IgD-negative memory B cell (primary cell): ENCODE measurements at regions not wholly inside any gene's neighbourhood (a gene's known extent, or its start where the extent isn't known, plus 50 kb on each side); places are given as distances from the start of the nearest gene placed in this dataset.

Experiments used
- H3K27ac Mint-ChIP-seq, 3 donors: one replicate each; pipeline ENCODE4 v1.8.0; 2020 to 2022; ENCODE audit warnings: mild to moderate bottlenecking in 3 of 3, mixed read lengths in 3 of 3, moderate library complexity in 1 of 3
- H3K27me3 Mint-ChIP-seq: one replicate; pipeline ENCODE4 v1.8.0; 2021; ENCODE audit warnings: mixed read lengths
- H3K36me3 Mint-ChIP-seq: one replicate; pipeline ENCODE4 v1.8.0; 2020; ENCODE audit warnings: mild to moderate bottlenecking, mixed read lengths
- H3K4me1 Mint-ChIP-seq, 3 donors: one replicate each; pipeline ENCODE4 v1.8.0; 2020 to 2022; ENCODE audit warnings: mixed read lengths in 3 of 3, mild to moderate bottlenecking in 1 of 3
- H3K4me3 Mint-ChIP-seq, 4 donors: one replicate each; pipeline ENCODE4 v1.8.0; 2020 to 2022; ENCODE audit warnings: mild to moderate bottlenecking in 4 of 4, mixed read lengths in 4 of 4, moderate library complexity in 3 of 4
- H3K9me3 Mint-ChIP-seq, 3 donors: one replicate each; pipeline ENCODE4 v1.8.0; 2020 to 2021; ENCODE audit warnings: mixed read lengths in 3 of 3, mild to moderate bottlenecking in 1 of 3

DNA sequence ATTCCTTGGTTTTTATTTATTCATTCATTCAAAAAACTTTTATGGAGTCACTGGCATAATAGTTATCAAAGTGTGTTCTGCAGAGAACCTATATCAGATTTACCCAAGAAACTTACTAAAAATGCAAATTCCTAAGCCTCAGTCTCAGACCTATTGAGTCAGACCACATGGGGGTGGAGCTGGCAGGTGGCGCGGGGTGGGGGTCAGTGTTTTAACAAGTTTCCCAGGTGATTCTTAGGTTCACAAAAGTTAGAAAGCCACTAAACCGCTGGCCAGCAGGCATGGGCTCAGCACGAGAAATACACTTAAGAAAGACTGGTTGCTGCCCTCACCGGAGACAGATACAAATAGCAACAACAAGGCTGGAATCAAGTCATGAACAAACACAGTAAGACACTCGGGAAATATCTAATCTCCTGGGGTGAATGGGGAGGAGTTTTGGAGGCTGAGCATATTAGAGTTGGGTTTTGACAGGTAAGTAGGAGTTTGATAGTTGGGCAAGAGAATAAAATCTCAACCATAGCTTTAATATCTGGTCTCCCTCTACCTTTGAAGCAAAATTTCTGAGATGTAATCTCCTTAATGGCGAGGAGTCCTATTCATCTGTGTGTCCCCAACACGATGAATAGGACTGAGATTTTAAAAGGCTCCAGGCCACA, 167.5 kb upstream of the NECTIN1 start:
- Mint-ChIP-seq H3K27me3 (peaks cover 2% of the 10 kb centered on the region), H3K4me3 (no peak overlapping the region), H3K36me3 (no peaks in the 10 kb centered on the region), H3K9me3 (no peaks in the 10 kb centered on the region), H3K4me1 (peaks cover 0 to 1% (median 0%) of the 10 kb centered on the region in 3 donors), H3K27ac (no peak overlapping the region)

DNA sequence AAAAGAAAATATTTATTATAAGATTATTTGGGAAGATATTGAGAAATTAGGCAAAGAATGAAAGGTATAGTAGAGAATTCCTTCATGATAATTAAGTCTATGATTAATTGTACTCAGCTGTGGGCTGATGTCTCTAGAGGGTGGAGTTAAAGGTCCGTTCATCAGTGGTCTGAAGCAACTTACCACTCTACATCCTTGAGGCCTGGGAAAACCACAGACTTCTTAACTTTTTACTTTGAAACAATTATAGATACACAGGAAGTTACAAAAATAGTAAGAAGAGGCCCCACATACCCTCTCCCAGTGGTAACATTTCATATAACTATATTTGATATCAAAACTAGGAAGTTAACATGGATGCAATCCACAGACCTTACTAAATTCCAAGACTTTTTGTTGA, 167.0 kb upstream of the NECTIN1 start:
- Mint-ChIP-seq H3K27ac (no peak overlapping the region), H3K4me3 (no peak overlapping the region), H3K27me3 (peaks cover 6% of the 10 kb centered on the region), H3K9me3 (no peaks in the 10 kb centered on the region), H3K4me1 (peaks cover 0 to 1% (median 0%) of the 10 kb centered on the region in 3 donors), H3K36me3 (no peaks in the 10 kb centered on the region)

DNA sequence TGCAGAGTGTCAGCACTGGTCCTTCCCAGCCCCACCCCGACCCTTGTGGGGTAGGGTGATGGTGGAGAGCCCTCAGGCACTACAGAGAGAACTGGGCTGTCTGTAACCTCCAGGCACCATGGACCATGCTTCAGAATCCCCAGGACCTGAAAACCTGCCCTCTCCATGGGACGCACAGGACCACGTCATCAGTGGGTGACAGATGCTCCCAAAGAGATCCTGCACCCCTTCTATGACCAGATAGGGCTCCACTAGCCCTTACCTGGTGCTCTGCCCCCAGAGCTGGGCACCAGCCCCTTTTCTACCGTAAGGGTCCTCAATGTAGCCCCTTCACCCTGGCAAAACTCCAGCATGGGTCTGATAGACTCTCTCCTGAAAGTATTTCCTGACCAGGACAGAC, 165.9 kb upstream of the NECTIN1 start:
- H3K27me3 Mint-ChIP-seq = peaks cover 13% of the 10 kb centered on the region
- peaks cover 0 to 1% (median 0%) of the 10 kb centered on the region in 3 donors for H3K4me1 Mint-ChIP-seq
- H3K9me3 Mint-ChIP-seq = no peaks in the 10 kb centered on the region
- no peak overlapping the region for H3K27ac Mint-ChIP-seq
- H3K36me3 Mint-ChIP-seq = no peaks in the 10 kb centered on the region
- no peak overlapping the region for H3K4me3 Mint-ChIP-seq

DNA sequence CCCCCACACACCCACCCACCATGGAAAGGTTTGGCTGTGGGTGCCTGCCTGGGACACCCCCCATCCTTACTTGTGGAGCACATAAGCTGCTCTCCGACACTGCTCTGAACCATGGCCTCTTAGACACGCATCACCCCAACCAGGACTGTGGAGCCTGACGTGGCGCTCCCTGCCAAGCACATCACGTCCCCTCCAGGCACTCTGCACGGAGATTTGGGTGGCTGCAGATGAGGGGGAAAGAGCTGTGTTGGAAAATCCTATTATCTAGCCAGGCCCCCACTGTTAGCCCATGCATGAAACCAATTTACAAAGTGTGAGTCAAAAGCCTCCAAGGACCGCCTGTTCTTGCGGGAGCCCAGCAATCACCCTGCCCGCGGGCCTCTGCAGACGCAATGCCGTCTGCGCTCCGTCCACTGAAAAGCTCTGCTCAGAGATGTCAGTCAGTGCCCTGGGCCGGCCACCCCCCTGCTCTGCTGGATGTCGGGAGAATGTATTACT, 163.4 kb upstream of the NECTIN1 start:
- peaks cover 13% of the 10 kb centered on the region for H3K27me3 Mint-ChIP-seq
- peak overlapping the region in 1 of 3 donors; percentile 41 for H3K27ac Mint-ChIP-seq
- no peaks in the 10 kb centered on the region for H3K9me3 Mint-ChIP-seq
- H3K4me1 Mint-ChIP-seq = peaks cover 0 to 1% (median 0%) of the 10 kb centered on the region in 3 donors
- H3K4me3 Mint-ChIP-seq = no peak overlapping the region
- H3K36me3 Mint-ChIP-seq = no peaks in the 10 kb centered on the region

DNA sequence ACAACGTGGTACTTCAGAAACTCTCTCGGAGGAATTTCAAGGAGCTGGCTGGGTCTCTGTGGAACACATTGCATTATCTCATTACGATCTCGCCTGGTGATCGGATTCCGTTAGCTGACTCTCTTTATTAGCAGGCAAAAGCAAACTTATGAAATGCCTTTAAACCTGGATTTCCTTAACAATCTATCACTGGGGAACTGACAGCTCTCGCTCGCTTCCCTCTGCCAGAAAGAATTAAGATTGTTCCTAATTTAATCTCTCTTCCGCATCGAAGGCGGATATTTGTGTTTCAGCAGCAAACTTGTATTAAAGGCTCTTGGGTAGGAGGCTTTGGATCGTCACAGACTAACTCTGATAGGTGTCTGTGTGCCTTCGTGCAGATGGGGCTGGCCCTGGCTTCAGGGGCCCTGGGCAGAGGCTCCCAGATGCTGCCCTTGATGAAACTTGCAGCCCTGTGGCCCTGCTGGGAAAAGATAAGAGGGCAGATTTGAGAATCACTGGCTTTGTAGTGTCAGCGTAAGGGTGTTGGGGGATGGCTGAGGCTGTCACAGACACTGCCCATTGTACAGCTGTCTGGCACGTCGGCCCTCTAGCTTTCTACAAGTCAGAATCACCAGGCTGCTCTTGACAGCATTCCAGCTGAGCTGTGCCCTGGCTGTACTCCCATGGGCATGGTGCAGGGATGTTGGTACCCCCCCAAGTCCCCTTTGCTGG, 162.2 kb upstream of the NECTIN1 start:
- no peaks in the 10 kb centered on the region for H3K4me1 Mint-ChIP-seq
- no peak overlapping the region for H3K4me3 Mint-ChIP-seq
- no peaks in the 10 kb centered on the region for H3K9me3 Mint-ChIP-seq
- peaks cover 17% of the 10 kb centered on the region for H3K27me3 Mint-ChIP-seq
- no peak overlapping the region for H3K27ac Mint-ChIP-seq
- no peaks in the 10 kb centered on the region for H3K36me3 Mint-ChIP-seq

DNA sequence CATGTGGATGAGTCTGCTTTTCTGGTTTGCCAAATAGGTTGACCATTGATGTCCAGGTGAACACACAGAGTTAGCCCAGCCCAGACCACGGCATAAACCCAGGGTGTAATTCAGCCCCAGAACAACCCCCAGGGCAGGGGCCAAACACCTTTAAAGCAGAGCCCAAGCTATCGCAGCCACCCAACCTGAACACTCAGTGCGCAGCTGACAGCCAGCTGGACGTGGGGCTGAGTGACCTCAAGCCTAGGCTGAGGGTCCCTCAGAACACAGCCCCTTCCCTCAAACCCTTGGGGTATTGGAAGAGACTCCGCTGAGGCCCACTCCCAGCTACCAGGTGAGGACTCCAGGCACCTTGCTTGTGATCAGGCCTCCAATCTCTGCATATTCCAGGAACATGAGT, 161.5 kb upstream of the NECTIN1 start:
- H3K27ac Mint-ChIP-seq = no peak overlapping the region
- no peaks in the 10 kb centered on the region for H3K36me3 Mint-ChIP-seq
- peaks cover 17% of the 10 kb centered on the region for H3K27me3 Mint-ChIP-seq
- H3K9me3 Mint-ChIP-seq = no peaks in the 10 kb centered on the region
- no peaks in the 10 kb centered on the region for H3K4me1 Mint-ChIP-seq
- no peak overlapping the region for H3K4me3 Mint-ChIP-seq

DNA sequence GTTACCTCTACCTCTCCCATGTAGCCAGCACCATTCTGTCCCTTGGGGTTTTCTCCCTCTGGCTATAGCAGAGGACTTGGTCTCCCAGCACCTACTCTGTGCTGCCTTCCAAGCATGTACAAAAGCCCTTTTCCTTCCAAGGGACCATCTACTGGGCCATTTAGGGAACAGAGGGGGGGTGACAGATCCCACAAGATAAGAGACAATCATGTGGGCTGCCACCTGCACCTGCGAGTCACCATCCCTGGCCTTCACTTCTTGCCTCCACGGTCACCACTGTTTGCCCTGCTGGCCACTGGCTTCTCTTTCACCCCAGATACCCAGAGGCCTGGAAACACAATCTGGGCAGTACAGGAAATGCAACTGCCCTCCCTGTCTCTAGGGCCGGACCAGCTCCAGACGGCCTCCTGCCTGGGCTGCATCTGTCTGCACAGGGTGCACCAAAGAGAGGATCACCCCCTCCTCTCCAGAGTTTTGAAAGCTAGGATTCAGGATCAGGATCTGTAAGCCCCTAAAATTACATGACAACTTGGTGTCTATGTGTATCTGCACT, 160.8 kb upstream of the NECTIN1 start:
- Mint-ChIP-seq H3K27me3 (peaks cover 17% of the 10 kb centered on the region), H3K36me3 (no peaks in the 10 kb centered on the region), H3K27ac (no peak overlapping the region), H3K4me1 (no peaks in the 10 kb centered on the region), H3K4me3 (no peak overlapping the region), H3K9me3 (no peaks in the 10 kb centered on the region)

DNA sequence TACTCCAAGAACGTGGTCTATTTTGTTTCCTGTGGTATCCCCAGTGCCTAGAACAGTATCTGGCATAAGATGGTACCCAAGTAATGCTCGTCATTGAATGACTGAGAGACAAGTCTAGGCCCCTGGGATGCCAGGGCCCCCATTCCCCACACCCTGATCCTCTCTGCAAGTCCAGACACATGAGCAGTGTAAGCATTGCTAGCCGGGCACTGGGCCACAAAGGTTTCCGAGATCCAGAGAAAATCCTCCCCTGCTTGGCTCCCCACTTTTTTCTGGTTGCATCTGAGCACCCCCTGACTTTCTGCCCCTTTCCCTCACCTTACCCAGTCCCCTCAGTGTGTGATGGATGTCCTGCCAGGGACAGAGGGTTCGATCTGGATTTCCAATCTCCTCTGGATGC, 160.1 kb upstream of the NECTIN1 start:
- H3K27ac Mint-ChIP-seq = no peak overlapping the region

DNA sequence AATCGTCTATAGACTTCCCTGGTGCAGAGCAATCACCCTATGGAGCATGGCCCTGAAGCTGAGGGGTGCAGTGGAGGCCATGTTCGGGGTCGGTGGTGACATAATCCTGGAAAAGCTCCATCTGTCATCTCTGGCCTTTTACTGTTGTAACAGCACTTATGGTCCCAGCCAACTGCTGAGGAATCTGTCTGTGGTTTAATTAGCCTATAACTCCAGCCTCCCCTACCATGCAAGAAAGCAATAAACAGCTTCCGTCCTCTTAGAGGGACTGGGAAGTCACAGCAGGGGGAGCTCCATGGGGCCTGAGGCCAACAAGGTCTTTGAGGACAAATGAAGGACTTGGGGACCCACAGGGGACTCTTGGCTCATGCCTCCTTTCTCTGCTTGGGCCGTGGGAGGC, 159.1 kb upstream of the NECTIN1 start:
- H3K36me3 Mint-ChIP-seq = no peaks in the 10 kb centered on the region
- peaks cover 17% of the 10 kb centered on the region for H3K27me3 Mint-ChIP-seq

More for the DNA sequence above, 160.1 kb upstream of the NECTIN1 start:
- no peaks in the 10 kb centered on the region for H3K4me1 Mint-ChIP-seq
- peaks cover 17% of the 10 kb centered on the region for H3K27me3 Mint-ChIP-seq
- no peaks in the 10 kb centered on the region for H3K9me3 Mint-ChIP-seq
- H3K36me3 Mint-ChIP-seq = no peaks in the 10 kb centered on the region
- H3K4me3 Mint-ChIP-seq = no peak overlapping the region

DNA sequence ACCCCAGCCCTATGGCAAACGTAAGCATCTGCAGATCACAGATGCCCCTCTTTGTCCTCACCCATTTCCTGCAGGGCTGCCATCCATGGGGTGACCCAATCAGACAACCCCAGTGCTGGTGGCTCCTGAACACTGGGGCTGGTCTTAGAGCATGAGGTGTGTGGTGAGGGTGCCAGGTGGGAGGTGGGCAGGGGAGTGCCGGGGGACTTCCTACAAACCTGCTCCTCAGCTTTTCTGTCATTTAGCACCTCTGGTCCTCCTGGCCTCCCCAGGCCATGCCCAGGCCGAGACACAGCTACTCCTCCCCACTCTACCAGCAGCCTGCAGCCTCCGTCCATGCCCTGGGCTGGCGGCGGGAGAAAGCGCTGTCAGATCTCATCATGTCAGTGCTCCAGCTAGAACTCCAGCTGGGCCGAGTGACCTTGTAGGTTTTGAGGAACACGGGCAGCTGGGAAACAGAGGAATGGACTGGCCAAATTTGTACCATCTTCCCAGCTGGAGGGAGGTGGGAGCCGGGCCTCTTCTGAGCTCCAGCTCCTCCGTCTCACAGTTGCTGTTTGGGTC, 157.7 kb upstream of the NECTIN1 start:
- H3K36me3 Mint-ChIP-seq = no peaks in the 10 kb centered on the region
- H3K27ac Mint-ChIP-seq = no peak overlapping the region
- no peaks in the 10 kb centered on the region for H3K4me1 Mint-ChIP-seq
- H3K4me3 Mint-ChIP-seq = no peak overlapping the region
- H3K9me3 Mint-ChIP-seq = no peaks in the 10 kb centered on the region
- peaks cover 17% of the 10 kb centered on the region for H3K27me3 Mint-ChIP-seq

More for the DNA sequence above, 159.1 kb upstream of the NECTIN1 start:
- no peak overlapping the region for H3K4me3 Mint-ChIP-seq
- H3K9me3 Mint-ChIP-seq = no peaks in the 10 kb centered on the region
- no peaks in the 10 kb centered on the region for H3K4me1 Mint-ChIP-seq
- no peak overlapping the region for H3K27ac Mint-ChIP-seq

DNA sequence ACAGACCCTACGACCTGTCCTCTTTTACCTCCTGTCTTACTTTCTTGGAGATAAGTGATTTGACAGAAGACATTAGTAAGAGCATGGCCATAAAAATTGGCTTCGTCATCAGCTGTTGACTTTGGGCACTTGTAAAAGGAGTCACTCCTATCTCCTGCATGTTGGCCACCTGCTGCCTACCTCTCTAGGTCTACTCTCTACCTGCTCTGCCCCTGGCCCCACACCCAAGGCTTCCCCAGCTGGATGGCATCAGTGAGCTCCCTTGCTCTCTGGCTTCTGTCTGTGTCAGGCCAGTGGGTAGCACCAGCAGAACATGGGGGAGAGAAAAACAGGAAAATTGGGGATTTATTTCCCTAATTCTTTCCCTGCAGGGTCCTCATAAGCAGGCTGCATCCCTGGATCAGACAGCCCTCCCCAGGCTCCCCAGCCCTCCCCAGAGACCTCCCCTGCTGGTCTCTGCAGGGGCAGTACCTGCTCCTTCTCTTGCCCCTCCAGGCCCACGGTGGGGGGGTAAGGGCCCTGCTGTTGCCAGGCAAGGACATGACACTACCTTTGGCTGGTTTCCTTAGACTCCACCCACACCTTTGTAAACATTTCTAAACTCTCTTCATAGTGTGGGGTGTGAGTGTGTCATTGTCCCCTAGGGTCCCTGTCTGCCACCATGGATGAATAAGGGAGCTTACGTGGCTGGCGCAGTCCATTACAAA, 157.0 kb upstream of the NECTIN1 start:
- H3K27me3 Mint-ChIP-seq = peaks cover 14% of the 10 kb centered on the region
- H3K4me3 Mint-ChIP-seq = no peak overlapping the region
- no peaks in the 10 kb centered on the region for H3K9me3 Mint-ChIP-seq
- no peaks in the 10 kb centered on the region for H3K4me1 Mint-ChIP-seq
- no peak overlapping the region for H3K27ac Mint-ChIP-seq
- no peaks in the 10 kb centered on the region for H3K36me3 Mint-ChIP-seq

DNA sequence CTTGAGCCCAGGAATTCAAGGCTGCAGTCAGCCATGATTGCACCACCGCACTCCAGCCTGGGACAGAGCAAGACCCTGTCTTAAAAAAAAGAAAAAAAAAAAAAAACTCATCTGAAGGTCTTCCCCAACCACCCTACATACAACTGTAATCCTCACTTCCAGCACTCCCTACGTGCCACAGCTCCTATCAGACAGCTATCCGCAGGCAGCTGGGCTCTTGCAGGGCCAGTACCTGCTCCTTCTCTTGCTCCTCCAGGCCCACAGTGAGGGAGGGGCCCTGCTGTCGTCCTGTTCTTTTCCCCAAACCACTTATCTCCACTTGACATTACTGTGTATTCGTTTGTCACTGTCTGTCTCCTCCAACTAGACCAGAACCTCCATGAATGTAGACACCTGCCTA, 156.1 kb upstream of the NECTIN1 start:
- no peaks in the 10 kb centered on the region for H3K36me3 Mint-ChIP-seq

DNA sequence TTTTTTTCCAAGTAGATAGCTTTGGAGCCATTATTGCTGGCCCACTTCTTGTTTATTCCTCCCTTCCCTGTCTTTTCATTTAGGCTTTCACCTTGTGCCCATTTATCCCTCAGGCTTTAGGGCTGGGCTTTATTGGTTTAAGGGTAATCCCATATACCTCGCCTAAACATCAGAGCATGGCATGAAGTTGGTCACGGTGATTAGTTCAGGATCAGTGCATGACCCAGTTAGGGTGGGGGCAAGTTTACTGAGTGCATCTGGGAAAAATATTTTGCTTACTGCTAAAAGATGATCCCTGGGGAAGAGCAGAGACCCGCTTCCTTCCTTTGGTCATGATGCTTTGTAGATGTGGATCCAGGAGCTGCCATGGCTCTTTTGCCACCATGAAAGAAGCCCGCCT, 153.3 kb upstream of the NECTIN1 start:
- no peaks in the 10 kb centered on the region for H3K36me3 Mint-ChIP-seq
- H3K4me3 Mint-ChIP-seq = no peak overlapping the region
- H3K4me1 Mint-ChIP-seq = no peaks in the 10 kb centered on the region
- H3K27me3 Mint-ChIP-seq = peaks cover 7% of the 10 kb centered on the region
- no peak overlapping the region for H3K27ac Mint-ChIP-seq
- H3K9me3 Mint-ChIP-seq = no peaks in the 10 kb centered on the region

More for the DNA sequence above, 156.1 kb upstream of the NECTIN1 start:
- Mint-ChIP-seq H3K4me1 (no peaks in the 10 kb centered on the region), H3K27me3 (peaks cover 7% of the 10 kb centered on the region), H3K4me3 (no peak overlapping the region), H3K9me3 (no peaks in the 10 kb centered on the region), H3K27ac (no peak overlapping the region)

DNA sequence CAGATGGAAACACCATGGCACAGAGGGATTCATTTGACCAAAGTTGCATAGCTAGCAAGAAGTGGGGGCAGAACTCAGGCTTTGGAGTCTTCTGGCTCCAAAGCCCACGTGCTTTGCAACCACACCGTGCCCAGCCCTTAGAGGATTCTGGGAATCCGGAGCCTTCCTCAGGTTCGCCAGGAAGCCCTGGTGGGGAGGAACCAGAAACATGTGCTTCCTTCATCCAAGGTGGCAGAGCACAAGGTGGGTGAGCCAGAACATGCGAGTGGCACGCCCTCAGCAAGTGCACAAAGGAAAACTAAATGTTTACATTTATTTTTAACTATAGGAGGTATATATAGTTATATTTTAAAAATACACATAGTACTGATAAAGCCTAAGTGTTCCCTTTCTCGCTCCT, 151.9 kb upstream of the NECTIN1 start:
- Mint-ChIP-seq H3K36me3 (no peaks in the 10 kb centered on the region), H3K27me3 (peaks cover 4% of the 10 kb centered on the region), H3K9me3 (no peaks in the 10 kb centered on the region), H3K4me1 (no peaks in the 10 kb centered on the region), H3K4me3 (no peak overlapping the region), H3K27ac (no peak overlapping the region)

DNA sequence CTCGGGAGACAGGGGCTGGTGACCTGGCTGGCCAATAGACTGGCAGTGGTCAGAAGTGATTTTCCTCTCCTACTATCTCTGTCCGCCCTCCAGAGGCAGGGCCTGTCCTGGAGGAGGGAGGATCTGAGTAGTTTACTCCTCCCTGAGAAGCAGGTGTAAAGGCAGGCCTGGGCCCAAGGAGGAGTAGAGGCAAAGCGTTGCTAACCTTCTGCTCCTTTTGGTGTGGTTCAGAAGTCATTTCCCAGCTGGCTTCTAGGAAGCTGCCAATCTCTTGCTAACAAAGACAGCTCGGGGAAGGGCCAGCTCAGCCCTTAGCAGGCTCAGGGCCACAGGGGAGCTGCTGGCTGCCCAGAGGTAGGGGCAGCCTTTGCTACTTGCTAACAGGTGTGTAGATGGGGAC, 151.1 kb upstream of the NECTIN1 start:
- H3K9me3 Mint-ChIP-seq = no peaks in the 10 kb centered on the region
- peaks cover 6% of the 10 kb centered on the region for H3K27me3 Mint-ChIP-seq
- no peak overlapping the region for H3K27ac Mint-ChIP-seq
- H3K36me3 Mint-ChIP-seq = no peaks in the 10 kb centered on the region
- H3K4me1 Mint-ChIP-seq = no peaks in the 10 kb centered on the region
- no peak overlapping the region for H3K4me3 Mint-ChIP-seq
